ENCODE measurements at regions not wholly inside any gene's neighbourhood (a gene's known extent, or its start where the extent isn't known, plus 50 kb on each side); places are given as distances from the start of the nearest gene placed in this dataset.

- H3K36me3 Mint-ChIP-seq (ENCODE audit: low read depth): no peaks in the 10 kb centered on the region
- H3K27ac Mint-ChIP-seq: no peak overlapping the region
- no peak overlapping the region for H3K4me3 Mint-ChIP-seq
- no peaks in the 10 kb centered on the region for H3K27me3 Mint-ChIP-seq (ENCODE audit: insufficient read depth, low read depth, poor library complexity)
- no peak for DNase-seq (ENCODE audit: low spot score)
- Histone ChIP-seq H3K27me3 (ENCODE audit: insufficient read depth) (no peaks in the 10 kb centered on the region), H3K9me2 (ENCODE audit: insufficient read depth) (no peaks in the 10 kb centered on the region; the same call in 1 of the 2 replicates), H3F3A (replicated peaks; ENCODE audit: low read depth) (no peaks in the 10 kb centered on the region), H3K36me3 (ENCODE audit: insufficient read depth) (no peaks in the 10 kb centered on the region), H4K20me1 (replicated peaks; ENCODE audit: insufficient read depth) (no peaks in the 10 kb centered on the region), H3K4me1 (ENCODE audit: insufficient read depth) (no peaks in the 10 kb centered on the region), H3K79me2 (replicated peaks; ENCODE audit: insufficient read depth) (no peaks in the 10 kb centered on the region), H3K4me2 (no peak overlapping the region), H3K27ac (ENCODE audit: low read depth) (no peak overlapping the region), H3K4me3 (no peak overlapping the region), H2AFZ (no peak overlapping the region)
- TF ChIP-seq NANOG (IDR thresholded peaks at IDR 0.05; ENCODE audit: borderline replicate concordance): no peak
- TF ChIP-seq JUNB (IDR thresholded peaks at IDR 0.05; ENCODE audit: unreplicated experiment): no peak
- TF ChIP-seq CTCF (conservative IDR thresholded peaks at IDR 0.05; ENCODE audit: low read depth in 2 of 2): no peak
- no peak for TF ChIP-seq REST (IDR thresholded peaks at IDR 0.05; ENCODE audit: unreplicated experiment)
- no peak for TF ChIP-seq ZNF462 (CRISPR knock-in tag; IDR thresholded peaks at IDR 0.05)
- TF ChIP-seq CREB1 (CRISPR knock-in tag; IDR thresholded peaks at IDR 0.05; ENCODE audit: low read depth): no peak
- no peak for TF ChIP-seq ETS1 (IDR thresholded peaks at IDR 0.05)
- TF ChIP-seq STAT1 (IDR thresholded peaks at IDR 0.05; ENCODE audit: unreplicated experiment): no peak
- TF ChIP-seq EZH2 (IDR thresholded peaks at IDR 0.05; ENCODE audit: low read depth, unreplicated experiment): no peak
- TF ChIP-seq POLR2AphosphoS5 (IDR thresholded peaks at IDR 0.05; ENCODE audit: low read depth): no peak
- no peak for TF ChIP-seq EZH2phosphoT487 (IDR thresholded peaks at IDR 0.05; ENCODE audit: unreplicated experiment)
- TF ChIP-seq ZNF331 (CRISPR knock-in tag; IDR thresholded peaks at IDR 0.05; ENCODE audit: low read depth): no peak
- TF ChIP-seq ZNF114 (CRISPR knock-in tag; IDR thresholded peaks at IDR 0.05): no peak
- no peak for ATAC-seq
- no peaks in the 10 kb centered on the region for H3K9me3 Mint-ChIP-seq
- no peaks in the 10 kb centered on the region for H3K4me1 Mint-ChIP-seq
Measured at GRCh38 chr3:94539937-94540336, 477.1 kb downstream of the NSUN3 start.

Data from GM23338 (cell line).